Peyer's patch (tissue), 4 donors: ENCODE measurements at regions not wholly inside any gene's neighbourhood (a gene's known extent, or its start where the extent isn't known, plus 50 kb on each side); places are given as distances from the start of the nearest gene placed in this dataset.

Experiments
- CTCF ChIP-seq, 6 experiments: fragments of 450-650 bp in 4 of 6; fragments of 200-600 bp in 2 of 6; sonication (generic) in 1 of 6; IDR thresholded peaks; one replicate each; pipeline ENCODE4 v1.5.1; 2017 to 2019; ENCODE audit warnings: antibody characterized with exemption in 6 of 6, mild to moderate bottlenecking in 3 of 6, moderate library complexity in 1 of 6
- POLR2A ChIP-seq, 2 donors: fragments of 450-650 bp; IDR thresholded peaks; one replicate each; pipeline ENCODE4 v1.5.1; 2017; ENCODE audit warnings: antibody characterized with exemption in 2 of 2, mild to moderate bottlenecking in 2 of 2, moderate library complexity in 2 of 2

GRCh38 chr2:142598846-142599245 is 278.6 kb upstream of the KYNU start:
- TF ChIP-seq CTCF (IDR thresholded peaks at IDR 0.05): no peak
- TF ChIP-seq POLR2A (IDR thresholded peaks at IDR 0.05): no peak
